Left lung (tissue), 4 donors: ENCODE measurements at regions not wholly inside any gene's neighbourhood (a gene's known extent, or its start where the extent isn't known, plus 50 kb on each side); places are given as distances from the start of the nearest gene placed in this dataset.

Source experiments
- ATAC-seq: fragments of 200-7000 bp; cut with Tn5 transposase; one replicate; pipeline ENCODE4 v1.9.1; 2020; ENCODE audit warnings: moderate library complexity
- DNase-seq, 4 donors: peaks; one replicate each; pipeline ENCODE4 v3.0.0-alpha.2; 2013 to 2020
- H3K27ac ChIP-seq, 2 donors: fragments of 200-600 bp; sonication (generic) in 1 of 2; one replicate each; pipeline versions ENCODE4 v1.5.0 to v1.8.0; 2020 to 2021
- H3K27me3 ChIP-seq, 2 donors: fragments of 200-600 bp; sonication (generic) in 1 of 2; one replicate each; pipeline versions ENCODE4 v1.5.0 to v1.8.0; 2020 to 2021
- H3K36me3 ChIP-seq, 2 donors: fragments of 200-600 bp; sonication (generic) in 1 of 2; one replicate each; pipeline versions ENCODE4 v1.5.0 to v1.8.0; 2020 to 2021
- H3K4me1 ChIP-seq, 2 donors: fragments of 200-600 bp; one replicate each; pipeline ENCODE4 v1.8.0; 2021
- H3K4me3 ChIP-seq, 2 donors: fragments of 200-600 bp; sonication (generic) in 1 of 2; one replicate each; pipeline versions ENCODE4 v1.5.0 to v1.8.0; 2020 to 2021; ENCODE audit warnings: mild to moderate bottlenecking in 1 of 2
- H3K9me3 ChIP-seq, 2 donors: fragments of 200-600 bp; sonication (generic) in 1 of 2; one replicate each; pipeline versions ENCODE4 v1.5.0 to v1.8.0; 2020 to 2021
- intact Hi-C, 2 donors: fragments of 100-400 bp; cut with DNase I; formaldehyde crosslinking; loops; one replicate each; pipeline versions ENCODE4 v1.11.2 to v1.14.2; 2022
- TF ChIP-seq, protein P1 (sequence below), 2 donors: fragments of 200-600 bp; sonication (generic) in 1 of 2; IDR thresholded peaks; one replicate each; pipeline versions ENCODE4 v1.5.0 to v1.8.0; 2021; ENCODE audit warnings: antibody characterized with exemption in 2 of 2
- donor health status: DM: no; HTN: yes; CAD: no.
- donor health status: DM: no; HTN: no; CAD: no.

DNA sequence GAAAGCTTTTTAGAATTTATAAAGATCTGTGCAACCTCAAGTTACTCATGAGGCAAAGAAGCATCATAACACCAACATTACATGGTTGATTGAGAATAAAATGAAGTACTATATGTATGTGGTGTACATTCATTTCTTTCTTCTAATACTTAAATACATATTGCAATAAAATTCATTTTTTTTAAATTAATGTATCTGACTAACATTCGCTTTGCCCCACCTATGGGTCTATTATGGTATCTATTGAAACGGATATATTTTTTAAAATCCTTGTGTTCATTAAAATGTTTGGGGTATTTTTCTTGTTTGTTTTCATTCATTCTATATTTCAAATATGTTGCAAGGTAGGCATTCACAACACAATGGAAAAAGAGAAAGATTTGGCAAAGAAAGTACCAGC lies 237.5 kb downstream of the DSEL start:
- Histone ChIP-seq H3K9me3 (no peaks in the 10 kb centered on the region), H3K36me3 (no peaks in the 10 kb centered on the region), H3K27ac (no peak overlapping the region), H3K4me3 (no peak overlapping the region), H3K27me3 (no peaks in the 10 kb centered on the region), H3K4me1 (no peaks in the 10 kb centered on the region)
- no peak for DNase-seq
- no peak for ATAC-seq
- intact Hi-C loops = no loop called here
- TF ChIP-seq, protein P1, sequence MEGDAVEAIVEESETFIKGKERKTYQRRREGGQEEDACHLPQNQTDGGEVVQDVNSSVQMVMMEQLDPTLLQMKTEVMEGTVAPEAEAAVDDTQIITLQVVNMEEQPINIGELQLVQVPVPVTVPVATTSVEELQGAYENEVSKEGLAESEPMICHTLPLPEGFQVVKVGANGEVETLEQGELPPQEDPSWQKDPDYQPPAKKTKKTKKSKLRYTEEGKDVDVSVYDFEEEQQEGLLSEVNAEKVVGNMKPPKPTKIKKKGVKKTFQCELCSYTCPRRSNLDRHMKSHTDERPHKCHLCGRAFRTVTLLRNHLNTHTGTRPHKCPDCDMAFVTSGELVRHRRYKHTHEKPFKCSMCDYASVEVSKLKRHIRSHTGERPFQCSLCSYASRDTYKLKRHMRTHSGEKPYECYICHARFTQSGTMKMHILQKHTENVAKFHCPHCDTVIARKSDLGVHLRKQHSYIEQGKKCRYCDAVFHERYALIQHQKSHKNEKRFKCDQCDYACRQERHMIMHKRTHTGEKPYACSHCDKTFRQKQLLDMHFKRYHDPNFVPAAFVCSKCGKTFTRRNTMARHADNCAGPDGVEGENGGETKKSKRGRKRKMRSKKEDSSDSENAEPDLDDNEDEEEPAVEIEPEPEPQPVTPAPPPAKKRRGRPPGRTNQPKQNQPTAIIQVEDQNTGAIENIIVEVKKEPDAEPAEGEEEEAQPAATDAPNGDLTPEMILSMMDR (IDR thresholded peaks at IDR 0.05) = no peak

DNA sequence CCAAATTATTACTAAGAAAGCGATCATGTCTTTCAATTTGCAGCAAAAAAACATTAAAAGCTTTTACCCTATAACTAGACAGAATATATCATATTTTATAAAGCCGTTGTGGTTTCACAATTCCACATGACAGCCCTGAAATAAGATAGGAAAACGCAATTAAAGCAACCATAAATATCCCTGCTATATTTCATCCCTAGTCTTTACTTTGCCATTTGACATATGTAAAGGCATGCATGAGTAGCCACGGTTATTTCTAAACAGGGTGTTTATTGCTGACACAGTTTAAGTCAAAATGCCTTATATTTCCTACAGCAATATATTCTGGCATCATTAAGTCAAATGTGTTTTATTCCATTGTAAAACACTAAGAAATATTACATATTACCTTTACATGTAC lies 239.9 kb downstream of the DSEL start:
- H3K4me1 ChIP-seq = no peaks in the 10 kb centered on the region
- no peak overlapping the region for H3K27ac ChIP-seq
- intact Hi-C loops = no loop called here
- H3K27me3 ChIP-seq = no peaks in the 10 kb centered on the region
- DNase-seq (no peak), ATAC-seq (no peak)
- TF ChIP-seq, protein P1 (IDR thresholded peaks at IDR 0.05) = no peak
- no peaks in the 10 kb centered on the region for H3K36me3 ChIP-seq
- H3K4me3 ChIP-seq = no peak overlapping the region
- no peaks in the 10 kb centered on the region for H3K9me3 ChIP-seq

DNA sequence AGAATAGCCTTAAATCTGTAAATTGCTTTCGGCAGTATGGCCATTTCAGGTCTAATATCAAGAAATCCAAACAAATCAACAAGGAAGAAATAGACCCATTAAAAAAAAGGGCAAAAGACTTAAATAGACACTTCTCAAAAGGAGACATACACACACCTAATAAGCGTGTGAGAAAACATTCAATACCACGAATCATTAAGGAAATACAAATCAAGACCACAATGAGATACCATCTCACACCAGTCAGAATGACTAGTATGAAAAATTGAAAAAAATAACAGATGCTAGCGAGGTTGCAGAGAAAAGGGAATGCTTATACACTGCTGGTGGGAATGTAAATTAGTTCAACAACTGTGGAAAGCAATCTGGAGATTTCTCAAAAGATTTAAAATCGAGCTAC lies 243.2 kb downstream of the DSEL start:
- TF ChIP-seq, protein P1 (IDR thresholded peaks at IDR 0.05) = no peak
- no peak overlapping the region for H3K4me3 ChIP-seq
- intact Hi-C loops = no loop called here

DNA sequence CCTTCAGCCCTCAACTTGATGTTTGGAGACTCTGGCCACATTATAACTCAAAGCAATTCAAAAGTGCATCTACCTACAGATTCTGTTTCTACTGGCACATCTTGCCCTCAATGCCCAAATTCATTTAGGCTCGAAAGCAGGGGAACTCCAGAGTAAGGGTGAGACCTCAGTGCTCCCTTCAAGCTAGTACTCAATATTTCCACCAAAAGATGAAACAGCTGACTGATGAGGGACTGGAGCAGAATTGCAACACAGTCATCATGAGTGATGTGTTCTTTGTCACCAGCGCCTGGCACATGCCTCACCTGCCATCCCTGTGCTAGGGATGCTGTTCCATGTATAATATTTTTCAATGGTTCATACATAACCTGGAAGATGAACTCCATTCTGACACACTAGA lies 247.3 kb downstream of the DSEL start:
- TF ChIP-seq, protein P1 (IDR thresholded peaks at IDR 0.05) = no peak
- intact Hi-C loops = no loop called here

More for the DNA sequence above, 243.2 kb downstream of the DSEL start:
- DNase-seq (no peak), ATAC-seq (no peak)
- no peaks in the 10 kb centered on the region for H3K36me3 ChIP-seq
- H3K4me1 ChIP-seq = no peaks in the 10 kb centered on the region
- H3K9me3 ChIP-seq = no peaks in the 10 kb centered on the region
- no peak overlapping the region for H3K27ac ChIP-seq
- no peaks in the 10 kb centered on the region for H3K27me3 ChIP-seq

GRCh38 chr18:67268530-67268929 lies 248.0 kb downstream of the DSEL start:
- Histone ChIP-seq H3K4me3 (no peak overlapping the region), H3K9me3 (no peaks in the 10 kb centered on the region), H3K27me3 (no peaks in the 10 kb centered on the region), H3K4me1 (peaks cover 0 to 6% of the 10 kb centered on the region in 2 donors), H3K27ac (no peak overlapping the region), H3K36me3 (no peaks in the 10 kb centered on the region)
- TF ChIP-seq, protein P1 (IDR thresholded peaks at IDR 0.05) = no peak
- no peak for ATAC-seq
- DNase-seq = no peak
- intact Hi-C loops = no loop called here

More for the DNA sequence above, 247.3 kb downstream of the DSEL start:
- Histone ChIP-seq H3K36me3 (no peaks in the 10 kb centered on the region), H3K27me3 (no peaks in the 10 kb centered on the region), H3K27ac (no peak overlapping the region), H3K4me1 (peaks cover 0 to 6% of the 10 kb centered on the region in 2 donors), H3K9me3 (no peaks in the 10 kb centered on the region), H3K4me3 (no peak overlapping the region)
- ATAC-seq = no peak
- DNase-seq = no peak
